A673 (cell line): ENCODE measurements at regions not wholly inside any gene's neighbourhood (a gene's known extent, or its start where the extent isn't known, plus 50 kb on each side); places are given as distances from the start of the nearest gene placed in this dataset.

Source experiments
- BruUV-seq: library from RNA; stranded (reverse); fragments of 400-500 nt; replicated peaks from 2 replicates; lab custom pipeline; 2021; lab: Mats Ljungman, UMichigan
- CTCF ChIA-PET: fragments of 300-600 bp; sonication (Branson Sonifier 250); formaldehyde crosslinking; loops from one replicate; lab custom pipeline; 2022; ENCODE audit warnings: antibody characterized with exemption; lab: Charles Lee
- POLR2A ChIA-PET: fragments of 300-600 bp; sonication (Branson Sonifier 250); formaldehyde crosslinking; loops from one replicate; lab custom pipeline; 2022; ENCODE audit warnings: antibody characterized with exemption; ENCODE audit not compliant: low non-redundant PET; lab: Charles Lee
- DNase-seq: peaks from one replicate; pipeline ENCODE4 v3.0.0-alpha.2; 2015; ENCODE audit warnings: low spot score
- H3K27ac ChIP-seq: fragments of 200-600 bp; sonication (generic); 2 replicates; pipeline ENCODE4 v1.5.1; 2016; ENCODE audit warnings: mixed run types, low read depth, mild to moderate bottlenecking, mixed read lengths, antibody characterized with exemption, low read length; ENCODE audit not compliant: poor library complexity, severe bottlenecking
- H3K27me3 ChIP-seq: fragments of 200-600 bp; sonication (generic); replicated peaks from 2 replicates; pipeline ENCODE4 v1.6.1; 2017; ENCODE audit warnings: mixed run types, low read depth, mild to moderate bottlenecking, mixed read lengths, antibody characterized with exemption, low read length; ENCODE audit not compliant: insufficient read depth, poor library complexity
- H3K36me3 ChIP-seq: fragments of 200-600 bp; sonication (generic); 2 replicates; pipeline ENCODE4 v1.6.1; 2016; ENCODE audit warnings: mixed run types, mild to moderate bottlenecking, mixed read lengths, antibody characterized with exemption, low read length; ENCODE audit not compliant: insufficient read depth, poor library complexity, severe bottlenecking
- H3K4me1 ChIP-seq: fragments of 200-600 bp; sonication (generic); 2 replicates; pipeline ENCODE4 v1.6.1; 2017; ENCODE audit warnings: mixed run types, mild to moderate bottlenecking, mixed read lengths, antibody characterized with exemption, low read length; ENCODE audit not compliant: insufficient read depth, poor library complexity, severe bottlenecking
- H3K4me3 ChIP-seq: fragments of 200-600 bp; sonication (generic); 2 replicates; pipeline ENCODE4 v1.5.1; 2016; ENCODE audit warnings: low read depth, mixed run types, mild to moderate bottlenecking, mixed read lengths, low read length; ENCODE audit not compliant: poor library complexity, severe bottlenecking
- H3K9me3 ChIP-seq: fragments of 200-600 bp; sonication (generic); 2 replicates; pipeline ENCODE4 v1.6.1; 2016; ENCODE audit warnings: mixed run types, low read depth, mild to moderate bottlenecking, mixed read lengths, antibody characterized with exemption, low read length; ENCODE audit not compliant: poor library complexity, severe bottlenecking
- EZH2 ChIP-seq: fragments of 200-600 bp; sonication (generic); IDR thresholded peaks from 2 replicates; pipeline ENCODE4 v1.6.1; 2017; ENCODE audit warnings: borderline replicate concordance, low read depth, mild to moderate bottlenecking, mixed read lengths, antibody characterized with exemption, low read length; ENCODE audit not compliant: poor library complexity, severe bottlenecking
- intact Hi-C: fragments of 100-400 bp; cut with micrococcal nuclease; formaldehyde crosslinking; loops from one replicate; pipeline ENCODE4 v1.10.0; 2022; ENCODE audit not compliant: unreplicated experiment
- TF ChIP-seq, protein P1 (sequence below): fragments of 300-800, 200-600 bp; sonication (generic); conservative IDR thresholded peaks from 2 replicates; pipeline ENCODE4 v1.5.1; 2017; ENCODE audit warnings: low read depth, mild to moderate bottlenecking, antibody characterized with exemption, low read length, moderate library complexity, mixed read lengths

DNA sequence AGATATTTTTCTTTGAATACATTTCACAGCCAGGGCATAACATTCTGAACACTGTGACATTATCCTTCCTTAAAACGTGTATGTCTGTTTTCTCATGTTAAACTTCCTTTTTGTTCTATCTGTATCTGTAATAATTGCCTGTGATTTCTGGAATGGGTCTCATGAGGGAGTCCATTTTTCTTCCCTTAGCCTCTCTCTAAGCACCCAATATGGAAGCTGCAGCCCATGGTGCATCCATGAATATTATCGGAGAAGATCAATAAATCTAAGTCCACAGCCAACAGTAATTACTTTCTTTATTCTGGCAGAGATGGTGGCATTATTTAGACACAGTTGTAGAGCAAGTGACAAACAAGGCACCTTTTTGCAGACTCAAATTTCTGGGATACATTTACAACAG lies 671.1 kb downstream of the TUSC7 start:
- Histone ChIP-seq H3K4me1 (no peaks in the 10 kb centered on the region), H3K4me3 (no peak overlapping the region), H3K27me3 (no peaks in the 10 kb centered on the region), H3K9me3 (no peaks in the 10 kb centered on the region), H3K36me3 (no peaks in the 10 kb centered on the region), H3K27ac (no peak overlapping the region)
- TF ChIP-seq EZH2: no peak
- TF ChIP-seq, protein P1, sequence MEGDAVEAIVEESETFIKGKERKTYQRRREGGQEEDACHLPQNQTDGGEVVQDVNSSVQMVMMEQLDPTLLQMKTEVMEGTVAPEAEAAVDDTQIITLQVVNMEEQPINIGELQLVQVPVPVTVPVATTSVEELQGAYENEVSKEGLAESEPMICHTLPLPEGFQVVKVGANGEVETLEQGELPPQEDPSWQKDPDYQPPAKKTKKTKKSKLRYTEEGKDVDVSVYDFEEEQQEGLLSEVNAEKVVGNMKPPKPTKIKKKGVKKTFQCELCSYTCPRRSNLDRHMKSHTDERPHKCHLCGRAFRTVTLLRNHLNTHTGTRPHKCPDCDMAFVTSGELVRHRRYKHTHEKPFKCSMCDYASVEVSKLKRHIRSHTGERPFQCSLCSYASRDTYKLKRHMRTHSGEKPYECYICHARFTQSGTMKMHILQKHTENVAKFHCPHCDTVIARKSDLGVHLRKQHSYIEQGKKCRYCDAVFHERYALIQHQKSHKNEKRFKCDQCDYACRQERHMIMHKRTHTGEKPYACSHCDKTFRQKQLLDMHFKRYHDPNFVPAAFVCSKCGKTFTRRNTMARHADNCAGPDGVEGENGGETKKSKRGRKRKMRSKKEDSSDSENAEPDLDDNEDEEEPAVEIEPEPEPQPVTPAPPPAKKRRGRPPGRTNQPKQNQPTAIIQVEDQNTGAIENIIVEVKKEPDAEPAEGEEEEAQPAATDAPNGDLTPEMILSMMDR: no peak
- POLR2A ChIA-PET: no interaction called here
- BruUV-seq: no TSS peak
- intact Hi-C loops: no loop called here
- CTCF ChIA-PET: no interaction called here
- DNase-seq: no peak

DNA sequence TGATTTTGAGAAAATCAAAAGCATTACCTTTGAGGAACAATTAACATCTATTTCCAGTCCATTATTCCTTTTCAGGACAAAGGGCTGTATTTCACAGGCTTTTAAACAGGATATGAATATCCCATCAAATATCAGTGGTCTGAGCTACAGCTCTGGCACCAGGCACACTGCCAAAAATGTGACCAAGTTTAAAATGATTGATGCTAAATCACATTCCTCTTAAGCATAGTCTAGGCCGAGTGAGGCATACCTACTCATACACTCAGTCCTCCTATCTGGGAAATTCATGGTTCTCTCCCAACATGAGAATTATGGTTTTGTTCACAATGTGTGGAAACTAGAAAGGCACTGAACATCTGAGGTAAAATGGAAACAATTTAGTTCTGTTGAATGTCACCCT lies 683.5 kb downstream of the TUSC7 start:
- Histone ChIP-seq H3K9me3 (no peaks in the 10 kb centered on the region), H3K4me3 (no peak overlapping the region), H3K27ac (no peak overlapping the region), H3K36me3 (no peaks in the 10 kb centered on the region), H3K4me1 (no peaks in the 10 kb centered on the region), H3K27me3 (no peaks in the 10 kb centered on the region)
- TF ChIP-seq, protein P1: no peak
- no peak for TF ChIP-seq EZH2
- ChIA-PET POLR2A (no interaction called here), CTCF (no interaction called here)
- intact Hi-C loops: no loop called here
- no peak for DNase-seq
- no TSS peak for BruUV-seq

DNA sequence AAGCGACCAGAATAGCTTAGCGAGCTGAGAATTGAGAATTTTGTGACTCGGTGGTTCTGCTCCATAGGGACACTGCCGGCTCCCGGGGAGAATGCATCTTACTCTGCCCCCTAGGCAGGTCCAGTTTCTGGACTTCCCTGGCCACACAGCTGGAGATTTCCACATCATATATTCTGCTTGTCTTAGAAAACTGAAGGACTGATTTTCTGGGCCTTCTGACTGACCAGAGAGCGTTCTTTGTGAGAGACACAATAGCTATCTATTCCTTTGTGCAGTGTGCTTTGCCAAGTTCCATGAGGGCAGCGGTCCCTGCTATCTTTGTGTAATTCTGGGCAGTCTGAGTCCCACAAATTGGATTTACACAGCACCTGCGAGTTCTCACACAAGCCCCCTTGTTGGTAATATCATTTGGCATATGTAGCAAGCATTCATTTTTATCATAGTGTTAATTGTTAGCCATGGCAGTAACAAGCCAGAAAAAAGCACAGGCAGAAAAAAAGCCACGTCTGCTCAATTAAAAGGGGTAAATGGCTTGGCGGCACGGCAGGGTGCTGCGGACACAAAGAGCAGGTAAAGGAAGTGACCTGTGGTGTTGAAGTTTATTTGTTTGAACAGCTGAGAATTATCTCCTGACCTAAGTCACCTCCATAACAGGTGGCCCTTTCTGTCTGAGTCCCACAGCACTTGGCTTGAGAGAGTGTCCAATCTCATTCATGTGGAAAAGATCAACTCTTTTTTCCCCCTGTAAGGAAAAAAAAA lies 688.7 kb downstream of the TUSC7 start:
- no TSS peak for BruUV-seq
- ChIA-PET CTCF (no interaction called here), POLR2A (no interaction called here)
- no peaks in the 10 kb centered on the region for H3K9me3 ChIP-seq
- no peaks in the 10 kb centered on the region for H3K27me3 ChIP-seq
- H3K27ac ChIP-seq: no peak overlapping the region
- no peaks in the 10 kb centered on the region for H3K36me3 ChIP-seq
- intact Hi-C loops: no loop called here
- TF ChIP-seq, protein P1: no peak
- no peak for TF ChIP-seq EZH2
- no peak overlapping the region for H3K4me3 ChIP-seq
- H3K4me1 ChIP-seq: no peaks in the 10 kb centered on the region
- DNase-seq: no peak
